Astrocyte (in vitro differentiated cells and primary cell): ENCODE measurements at regions not wholly inside any gene's neighbourhood (a gene's known extent, or its start where the extent isn't known, plus 50 kb on each side); places are given as distances from the start of the nearest gene placed in this dataset.

Experiments used
- DNase-seq: peaks from one replicate; pipeline ENCODE4 v3.0.0-alpha.2; 2010; ENCODE audit warnings: low read depth
- FAIRE-seq: peaks from 2 replicates; lab custom pipeline; 2011; peaks lifted over from hg19 to GRCh38; lab: Jason Lieb, UNC
- H2AFZ ChIP-seq: 2 replicates; pipeline ENCODE4 v1.6.0; 2012; ENCODE audit warnings: low read depth, low read length, inconsistent platforms
- H3K27ac ChIP-seq: 2 replicates; pipeline ENCODE4 v1.5.1; 2011; ENCODE audit warnings: low read depth, low read length, inconsistent platforms
- H3K27me3 ChIP-seq: 2 replicates; pipeline ENCODE4 v1.6.0; 2011; ENCODE audit warnings: low read length, inconsistent platforms; ENCODE audit not compliant: insufficient read depth
- H3K36me3 ChIP-seq: 2 replicates; pipeline ENCODE4 v1.5.1; 2011; ENCODE audit warnings: low read length, inconsistent platforms; ENCODE audit not compliant: insufficient read depth
- H3K4me1 ChIP-seq: 2 replicates; pipeline ENCODE4 v1.5.1; 2011; ENCODE audit warnings: low read length, inconsistent platforms; ENCODE audit not compliant: insufficient read depth
- H3K4me2 ChIP-seq: 2 replicates; pipeline ENCODE4 v1.6.0; 2012; ENCODE audit warnings: low read length, inconsistent platforms
- H3K4me3 ChIP-seq: 2 replicates; pipeline ENCODE4 v1.5.1; 2011; ENCODE audit warnings: low read depth, mild to moderate bottlenecking, low read length, inconsistent platforms; ENCODE audit not compliant: insufficient read depth
- H3K79me2 ChIP-seq: 2 replicates; pipeline ENCODE4 v1.6.0; 2012; ENCODE audit warnings: mild to moderate bottlenecking, low read length, inconsistent platforms; ENCODE audit not compliant: insufficient read depth
- H3K9ac ChIP-seq: 2 replicates; pipeline ENCODE4 v1.6.0; 2012; ENCODE audit warnings: mild to moderate bottlenecking, low read length, inconsistent platforms
- H3K9me3 ChIP-seq: 2 replicates; pipeline ENCODE4 v1.5.1; 2012; ENCODE audit warnings: low read depth, mild to moderate bottlenecking, low read length, inconsistent platforms; ENCODE audit not compliant: insufficient read depth
- H4K20me1 ChIP-seq: 2 replicates; pipeline ENCODE4 v1.6.0; 2012; ENCODE audit warnings: low read length, inconsistent platforms; ENCODE audit not compliant: insufficient read depth
- H3K27ac Mint-ChIP-seq: one replicate; pipeline ENCODE4 v1.8.0; 2021; ENCODE audit warnings: mild to moderate bottlenecking, mixed read lengths; ENCODE audit not compliant: unreplicated experiment
- H3K27me3 Mint-ChIP-seq: one replicate; pipeline ENCODE4 v1.8.0; 2021; ENCODE audit warnings: low read depth, mixed read lengths; ENCODE audit not compliant: unreplicated experiment
- H3K36me3 Mint-ChIP-seq: one replicate; pipeline ENCODE4 v1.8.0; 2021; ENCODE audit warnings: low read depth, mixed read lengths; ENCODE audit not compliant: unreplicated experiment
- H3K4me1 Mint-ChIP-seq: one replicate; pipeline ENCODE4 v1.8.0; 2021; ENCODE audit warnings: low read depth, mixed read lengths; ENCODE audit not compliant: unreplicated experiment
- H3K4me3 Mint-ChIP-seq: one replicate; pipeline ENCODE4 v1.8.0; 2021; ENCODE audit warnings: mild to moderate bottlenecking, moderate library complexity, mixed read lengths; ENCODE audit not compliant: unreplicated experiment
- H3K9me3 Mint-ChIP-seq: one replicate; pipeline ENCODE4 v1.8.0; 2021; ENCODE audit warnings: mild to moderate bottlenecking, mixed read lengths; ENCODE audit not compliant: unreplicated experiment
- EZH2 ChIP-seq: IDR thresholded peaks from 2 replicates; pipeline ENCODE4 v1.6.1; 2012; ENCODE audit warnings: mild to moderate bottlenecking, low read length, inconsistent platforms; ENCODE audit not compliant: insufficient read depth
- TF ChIP-seq, protein P1 (sequence below): IDR thresholded peaks from 2 replicates; pipeline ENCODE4 v1.5.1; 2011; ENCODE audit warnings: low read depth, mild to moderate bottlenecking, inconsistent platforms, low read length, moderate library complexity; ENCODE audit not compliant: insufficient read depth

DNA sequence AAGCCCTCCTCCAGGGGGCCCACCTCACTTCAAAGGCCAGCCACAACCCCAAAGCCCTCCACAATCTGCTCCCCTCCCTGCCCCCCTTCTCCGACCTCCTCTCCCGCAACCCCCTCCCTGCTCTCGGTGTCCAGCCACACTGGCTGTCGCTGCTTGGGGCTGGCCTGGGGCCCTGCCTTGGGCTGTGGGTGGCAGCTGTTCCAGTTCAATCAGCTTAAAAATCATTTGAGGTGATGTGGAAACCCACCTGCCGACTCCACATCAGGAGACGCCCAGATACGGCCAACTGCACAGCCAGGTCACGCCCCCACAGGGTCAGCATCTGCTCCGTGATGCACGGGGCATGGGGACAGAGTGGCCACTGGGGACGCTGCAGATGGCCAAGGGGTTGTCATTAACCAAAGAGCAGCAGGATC is 107.0 kb upstream of the MVB12B start:
- Mint-ChIP-seq H3K27ac (no peak overlapping the region), H3K36me3 (peaks cover 8% of the 10 kb centered on the region), H3K27me3 (peaks cover 51% of the 10 kb centered on the region), H3K9me3 (peaks cover 11% of the 10 kb centered on the region), H3K4me3 (no peak overlapping the region), H3K4me1 (no peaks in the 10 kb centered on the region)
- H2AFZ ChIP-seq: no peak overlapping the region
- H4K20me1 ChIP-seq: no peaks in the 10 kb centered on the region
- no peak overlapping the region for H3K9ac ChIP-seq
- no peak for FAIRE-seq
- no peak overlapping the region for H3K4me3 ChIP-seq
- H3K4me1 ChIP-seq: no peaks in the 10 kb centered on the region
- H3K4me2 ChIP-seq: no peak overlapping the region
- no peak for DNase-seq
- H3K27ac ChIP-seq: no peak overlapping the region
- peaks cover 11% of the 10 kb centered on the region for H3K9me3 ChIP-seq
- H3K27me3 ChIP-seq: peaks cover 36% of the 10 kb centered on the region
- no peaks in the 10 kb centered on the region for H3K79me2 ChIP-seq
- no peaks in the 10 kb centered on the region for H3K36me3 ChIP-seq
- TF ChIP-seq, protein P1, sequence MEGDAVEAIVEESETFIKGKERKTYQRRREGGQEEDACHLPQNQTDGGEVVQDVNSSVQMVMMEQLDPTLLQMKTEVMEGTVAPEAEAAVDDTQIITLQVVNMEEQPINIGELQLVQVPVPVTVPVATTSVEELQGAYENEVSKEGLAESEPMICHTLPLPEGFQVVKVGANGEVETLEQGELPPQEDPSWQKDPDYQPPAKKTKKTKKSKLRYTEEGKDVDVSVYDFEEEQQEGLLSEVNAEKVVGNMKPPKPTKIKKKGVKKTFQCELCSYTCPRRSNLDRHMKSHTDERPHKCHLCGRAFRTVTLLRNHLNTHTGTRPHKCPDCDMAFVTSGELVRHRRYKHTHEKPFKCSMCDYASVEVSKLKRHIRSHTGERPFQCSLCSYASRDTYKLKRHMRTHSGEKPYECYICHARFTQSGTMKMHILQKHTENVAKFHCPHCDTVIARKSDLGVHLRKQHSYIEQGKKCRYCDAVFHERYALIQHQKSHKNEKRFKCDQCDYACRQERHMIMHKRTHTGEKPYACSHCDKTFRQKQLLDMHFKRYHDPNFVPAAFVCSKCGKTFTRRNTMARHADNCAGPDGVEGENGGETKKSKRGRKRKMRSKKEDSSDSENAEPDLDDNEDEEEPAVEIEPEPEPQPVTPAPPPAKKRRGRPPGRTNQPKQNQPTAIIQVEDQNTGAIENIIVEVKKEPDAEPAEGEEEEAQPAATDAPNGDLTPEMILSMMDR: no peak
- TF ChIP-seq EZH2: no peak

DNA sequence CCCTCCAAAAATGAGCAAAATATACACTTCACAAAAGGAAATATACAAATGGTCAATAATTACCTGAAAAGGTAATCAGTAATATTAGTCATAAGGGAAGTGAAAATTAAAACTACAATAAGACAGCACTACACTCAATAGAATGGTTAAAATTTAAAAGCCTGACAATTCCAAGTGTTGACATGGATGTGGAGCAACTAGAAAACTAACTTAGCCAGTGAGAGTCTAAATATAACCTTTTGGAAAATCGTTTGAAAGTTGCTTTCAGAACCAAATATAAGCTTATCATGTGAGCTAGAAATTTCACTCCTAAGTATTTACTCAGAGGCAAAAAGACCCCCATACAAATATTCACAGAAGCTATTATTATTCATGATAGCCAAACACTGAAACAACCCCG is 105.1 kb upstream of the MVB12B start:
- Mint-ChIP-seq H3K4me3 (no peak overlapping the region), H3K36me3 (peaks cover 6% of the 10 kb centered on the region), H3K9me3 (peaks cover 5% of the 10 kb centered on the region), H3K27ac (no peak overlapping the region), H3K4me1 (no peaks in the 10 kb centered on the region), H3K27me3 (peaks cover 51% of the 10 kb centered on the region)
- H3K27me3 ChIP-seq: peaks cover 33% of the 10 kb centered on the region
- FAIRE-seq (no peak), DNase-seq (no peak)
- no peaks in the 10 kb centered on the region for H3K79me2 ChIP-seq
- no peak overlapping the region for H3K4me3 ChIP-seq
- H3K9ac ChIP-seq: no peak overlapping the region
- H3K36me3 ChIP-seq: no peaks in the 10 kb centered on the region
- H3K9me3 ChIP-seq: peaks cover 11% of the 10 kb centered on the region
- no peak overlapping the region for H3K27ac ChIP-seq
- no peak overlapping the region for H2AFZ ChIP-seq
- no peaks in the 10 kb centered on the region for H4K20me1 ChIP-seq
- TF ChIP-seq, protein P1: no peak
- TF ChIP-seq EZH2: no peak
- H3K4me2 ChIP-seq: no peak overlapping the region
- H3K4me1 ChIP-seq: no peaks in the 10 kb centered on the region

DNA sequence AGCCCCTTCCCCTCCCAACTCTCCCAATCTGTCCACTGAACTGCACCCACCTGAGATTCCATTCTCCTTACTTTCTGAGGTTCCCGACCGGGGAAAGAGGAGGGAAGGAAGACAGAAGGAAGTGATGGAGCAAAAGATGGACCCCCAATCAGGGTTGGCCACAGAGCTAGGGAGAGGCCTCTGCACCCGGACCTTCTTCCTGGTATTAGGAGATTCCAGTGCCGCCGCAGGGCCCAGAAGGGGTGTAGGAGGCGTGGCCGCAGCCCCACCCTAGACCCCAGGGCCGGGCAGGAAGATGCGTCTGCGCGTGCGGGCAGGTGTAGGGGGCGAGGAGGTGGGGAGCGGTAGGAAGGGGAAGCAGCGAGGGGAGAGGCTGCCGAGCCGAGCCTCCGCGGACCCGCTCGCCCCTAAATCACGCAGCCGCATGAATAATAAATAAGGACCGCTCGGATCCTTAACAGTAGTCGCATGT is 104.2 kb upstream of the MVB12B start:
- Histone ChIP-seq H4K20me1 (no peaks in the 10 kb centered on the region), H3K36me3 (no peaks in the 10 kb centered on the region), H3K27ac (no peak overlapping the region), H3K4me2 (no peak overlapping the region), H3K27me3 (peaks cover 41% of the 10 kb centered on the region), H3K4me1 (no peaks in the 10 kb centered on the region), H3K9ac (no peak overlapping the region), H3K9me3 (peaks cover 11% of the 10 kb centered on the region), H3K79me2 (no peaks in the 10 kb centered on the region), H3K4me3 (no peak overlapping the region), H2AFZ (no peak overlapping the region)
- DNase-seq (no peak), FAIRE-seq (no peak)
- no peak overlapping the region for H3K27ac Mint-ChIP-seq
- peaks cover 5% of the 10 kb centered on the region for H3K9me3 Mint-ChIP-seq
- H3K36me3 Mint-ChIP-seq: peaks cover 6% of the 10 kb centered on the region
- no peak overlapping the region for H3K4me3 Mint-ChIP-seq
- H3K4me1 Mint-ChIP-seq: no peaks in the 10 kb centered on the region
- peaks cover 58% of the 10 kb centered on the region for H3K27me3 Mint-ChIP-seq
- TF ChIP-seq, protein P1: no peak
- TF ChIP-seq EZH2: peak; percentile 62
